ENCODE measurements at regions not wholly inside any gene's neighbourhood (a gene's known extent, or its start where the extent isn't known, plus 50 kb on each side); places are given as distances from the start of the nearest gene placed in this dataset.

- Mint-ChIP-seq H3K4me3 (no peak overlapping the region), H3K27ac (no peak overlapping the region), H3K36me3 (peaks cover 1% of the 10 kb centered on the region), H3K27me3 (no peaks in the 10 kb centered on the region), H3K4me1 (peaks cover 61% of the 10 kb centered on the region), H3K9me3 (ENCODE audit: low read depth) (no peaks in the 10 kb centered on the region)
- CTCF ChIA-PET, result interaction anchor here (1.2 kb wide), 1 partner anchor 244 kb away, joined by 3 read pairs; no protein-coding TSS in a partner anchor
- ATAC-seq (no peak), DNase-seq (no peak)
These were observed 106.4 kb upstream of the KLF6 start for GRCh38 chr10:3891396-3891795.

- CTCF ChIA-PET, result interaction anchor here (1.2 kb wide), 1 partner anchor 244 kb away, joined by 3 read pairs; no protein-coding TSS in a partner anchor
- peaks cover 1% of the 10 kb centered on the region for H3K36me3 Mint-ChIP-seq
- H3K27me3 Mint-ChIP-seq, result no peaks in the 10 kb centered on the region
- no peaks in the 10 kb centered on the region for H3K9me3 Mint-ChIP-seq (ENCODE audit: low read depth)
- DNase-seq (no peak), ATAC-seq (no peak)
- no peak overlapping the region for H3K27ac Mint-ChIP-seq
- H3K4me3 Mint-ChIP-seq, result no peak overlapping the region
- H3K4me1 Mint-ChIP-seq, result peaks cover 57% of the 10 kb centered on the region
These were observed 105.8 kb upstream of the KLF6 start for GRCh38 chr10:3890602-3891352.

GRCh38 chr10:3889961-3890522 lies 105.0 kb upstream of the KLF6 start:
- Mint-ChIP-seq H3K4me1 (peaks cover 55% of the 10 kb centered on the region), H3K27ac (no peak overlapping the region), H3K27me3 (no peaks in the 10 kb centered on the region), H3K36me3 (peaks cover 1% of the 10 kb centered on the region), H3K9me3 (ENCODE audit: low read depth) (no peaks in the 10 kb centered on the region), H3K4me3 (no peak overlapping the region)
- DNase-seq (no peak), ATAC-seq (no peak)
- CTCF ChIA-PET, result no interaction called here

GRCh38 chr10:3887885-3888476 lies 103.0 kb upstream of the KLF6 start:
- peak; percentile 87 for ATAC-seq
- H3K4me3 Mint-ChIP-seq, result peak overlapping the region; percentile 42

GRCh38 chr10:3887404-3887803 lies 102.4 kb upstream of the KLF6 start:
- ATAC-seq, result no peak
- peaks cover 3% of the 10 kb centered on the region for H3K36me3 Mint-ChIP-seq

More at GRCh38 chr10:3887885-3888476, 103.0 kb upstream of the KLF6 start:
- Mint-ChIP-seq H3K36me3 (peaks cover 3% of the 10 kb centered on the region), H3K27ac (peak overlapping the region; percentile 90), H3K9me3 (ENCODE audit: low read depth) (no peaks in the 10 kb centered on the region), H3K4me1 (peaks cover 43% of the 10 kb centered on the region), H3K27me3 (no peaks in the 10 kb centered on the region)
- peak; percentile 84 for DNase-seq
- CTCF ChIA-PET, result interaction anchor here (0.9 to 1.3 kb wide), 4 partner anchors 23 to 106 kb away, joined by 3 to 4 read pairs (median 4); no protein-coding TSS in a partner anchor

GRCh38 chr10:3886641-3887251 lies 101.7 kb upstream of the KLF6 start:
- no peak for DNase-seq
- Mint-ChIP-seq H3K4me1 (peaks cover 31% of the 10 kb centered on the region), H3K4me3 (no peak overlapping the region), H3K9me3 (ENCODE audit: low read depth) (peaks cover 4% of the 10 kb centered on the region), H3K27ac (peak overlapping the region; percentile 90), H3K36me3 (peaks cover 3% of the 10 kb centered on the region), H3K27me3 (no peaks in the 10 kb centered on the region)
- CTCF ChIA-PET, result interaction anchor here (1.0 kb wide), 1 partner anchor 10 kb away, joined by 4 read pairs; no protein-coding TSS in a partner anchor
- ATAC-seq, result no peak

More at GRCh38 chr10:3887404-3887803, 102.4 kb upstream of the KLF6 start:
- DNase-seq, result no peak
- CTCF ChIA-PET, result interaction anchor here (0.9 to 1.3 kb wide), 4 partner anchors 22 to 106 kb away, joined by 3 to 4 read pairs (median 4); no protein-coding TSS in a partner anchor
- Mint-ChIP-seq H3K27me3 (no peaks in the 10 kb centered on the region), H3K9me3 (ENCODE audit: low read depth) (no peaks in the 10 kb centered on the region), H3K4me1 (peaks cover 37% of the 10 kb centered on the region), H3K4me3 (peak overlapping the region; percentile 42), H3K27ac (peak overlapping the region; percentile 90)

- no peak for ATAC-seq
- DNase-seq, result no peak
- H3K9me3 Mint-ChIP-seq (ENCODE audit: low read depth), result peaks cover 4% of the 10 kb centered on the region
- no peak overlapping the region for H3K4me3 Mint-ChIP-seq
- CTCF ChIA-PET, result interaction anchor here (1.0 kb wide), 2 partner anchors 9 to 11 kb away, joined by 3 to 4 read pairs; no protein-coding TSS in a partner anchor
- peaks cover 2% of the 10 kb centered on the region for H3K36me3 Mint-ChIP-seq
- peaks cover 26% of the 10 kb centered on the region for H3K4me1 Mint-ChIP-seq
- H3K27me3 Mint-ChIP-seq, result no peaks in the 10 kb centered on the region
- H3K27ac Mint-ChIP-seq, result no peak overlapping the region
These were observed 101.2 kb upstream of the KLF6 start for GRCh38 chr10:3886191-3886590.

- DNase-seq, result no peak
- Mint-ChIP-seq H3K27ac (no peak overlapping the region), H3K36me3 (peaks cover 1% of the 10 kb centered on the region), H3K27me3 (no peaks in the 10 kb centered on the region), H3K4me3 (no peak overlapping the region), H3K4me1 (peaks cover 23% of the 10 kb centered on the region), H3K9me3 (ENCODE audit: low read depth) (peaks cover 4% of the 10 kb centered on the region)
- no peak for ATAC-seq
- CTCF ChIA-PET, result interaction anchor here (0.7 to 1.2 kb wide), 4 partner anchors 9 to 60 kb away, joined by 3 read pairs; no protein-coding TSS in a partner anchor
These were observed 97.8 kb upstream of the KLF6 start for GRCh38 chr10:3882855-3883254.

- Mint-ChIP-seq H3K36me3 (peaks cover 1% of the 10 kb centered on the region), H3K4me3 (no peak overlapping the region), H3K27me3 (no peaks in the 10 kb centered on the region), H3K9me3 (ENCODE audit: low read depth) (peaks cover 4% of the 10 kb centered on the region), H3K4me1 (peaks cover 18% of the 10 kb centered on the region), H3K27ac (no peak overlapping the region)
- CTCF ChIA-PET, result no interaction called here
- no peak for ATAC-seq
- no peak for DNase-seq
These were observed 96.6 kb upstream of the KLF6 start for GRCh38 chr10:3881622-3882021.

- CTCF ChIA-PET, result interaction anchor here (1.6 kb wide), 1 partner anchor 13 kb away, joined by 4 read pairs; no protein-coding TSS in a partner anchor
- Mint-ChIP-seq H3K4me3 (no peak overlapping the region), H3K36me3 (no peaks in the 10 kb centered on the region), H3K27ac (no peak overlapping the region), H3K4me1 (peaks cover 35% of the 10 kb centered on the region), H3K27me3 (no peaks in the 10 kb centered on the region), H3K9me3 (ENCODE audit: low read depth) (peaks cover 4% of the 10 kb centered on the region)
- DNase-seq, result no peak
- ATAC-seq, result no peak
These were observed 94.1 kb upstream of the KLF6 start for GRCh38 chr10:3879073-3879472.

- Mint-ChIP-seq H3K9me3 (ENCODE audit: low read depth) (peaks cover 4% of the 10 kb centered on the region), H3K36me3 (no peaks in the 10 kb centered on the region), H3K27ac (no peak overlapping the region), H3K4me3 (no peak overlapping the region), H3K27me3 (no peaks in the 10 kb centered on the region), H3K4me1 (peaks cover 45% of the 10 kb centered on the region)
- DNase-seq (no peak), ATAC-seq (no peak)
- CTCF ChIA-PET, result interaction anchor here (1.0 to 3.0 kb wide), 3 partner anchors 9 to 49 kb away, joined by 3 to 10 read pairs (median 4); no protein-coding TSS in a partner anchor
These were observed 92.4 kb upstream of the KLF6 start for GRCh38 chr10:3877211-3878000.

- H3K36me3 Mint-ChIP-seq, result no peaks in the 10 kb centered on the region
- DNase-seq, result no peak
- peaks cover 49% of the 10 kb centered on the region for H3K4me1 Mint-ChIP-seq
- no peak for ATAC-seq
- H3K4me3 Mint-ChIP-seq, result no peak overlapping the region
- peak overlapping the region; percentile 27 for H3K27ac Mint-ChIP-seq
- CTCF ChIA-PET, result interaction anchor here (1.0 to 3.0 kb wide), 3 partner anchors 10 to 50 kb away, joined by 3 to 10 read pairs (median 4); no protein-coding TSS in a partner anchor
- H3K27me3 Mint-ChIP-seq, result no peaks in the 10 kb centered on the region
- H3K9me3 Mint-ChIP-seq (ENCODE audit: low read depth), result no peaks in the 10 kb centered on the region
These were observed 91.4 kb upstream of the KLF6 start for GRCh38 chr10:3876350-3876962.
